Nephron progenitor cell (in vitro differentiated cells): ENCODE measurements at regions not wholly inside any gene's neighbourhood (a gene's known extent, or its start where the extent isn't known, plus 50 kb on each side); places are given as distances from the start of the nearest gene placed in this dataset.
"Not testable (repeated sequence)": the region's sequence is repeated elsewhere in the genome, so short reads cannot be mapped to it uniquely, and the experiment has no call there.

Experiments
- DNase-seq: peaks from one replicate; pipeline ENCODE4 v3.0.0; 2021
- H3K27ac Mint-ChIP-seq: 2 replicates; pipeline ENCODE4 v1.8.0; 2021; ENCODE audit warnings: mild to moderate bottlenecking, moderate library complexity, mixed read lengths
- H3K27me3 Mint-ChIP-seq: 2 replicates; pipeline ENCODE4 v1.8.0; 2021; ENCODE audit warnings: mild to moderate bottlenecking, low read depth, mixed read lengths; ENCODE audit not compliant: poor library complexity
- H3K36me3 Mint-ChIP-seq: 2 replicates; pipeline ENCODE4 v1.8.0; 2021; ENCODE audit warnings: low read depth, mixed read lengths
- H3K4me1 Mint-ChIP-seq: 2 replicates; pipeline ENCODE4 v1.8.0; 2021; ENCODE audit warnings: mixed read lengths
- H3K4me3 Mint-ChIP-seq: 2 replicates; pipeline ENCODE4 v1.8.0; 2021; ENCODE audit warnings: mild to moderate bottlenecking, moderate library complexity, mixed read lengths
- H3K9me3 Mint-ChIP-seq: 2 replicates; pipeline ENCODE4 v1.8.0; 2021; ENCODE audit warnings: mild to moderate bottlenecking, moderate library complexity, mixed read lengths
- TF ChIP-seq, protein P1 (sequence below): fragments of 200-600 bp; sonication (generic); IDR thresholded peaks from 2 replicates; pipeline ENCODE4 v1.5.0; 2021; ENCODE audit warnings: antibody characterized with exemption

DNA sequence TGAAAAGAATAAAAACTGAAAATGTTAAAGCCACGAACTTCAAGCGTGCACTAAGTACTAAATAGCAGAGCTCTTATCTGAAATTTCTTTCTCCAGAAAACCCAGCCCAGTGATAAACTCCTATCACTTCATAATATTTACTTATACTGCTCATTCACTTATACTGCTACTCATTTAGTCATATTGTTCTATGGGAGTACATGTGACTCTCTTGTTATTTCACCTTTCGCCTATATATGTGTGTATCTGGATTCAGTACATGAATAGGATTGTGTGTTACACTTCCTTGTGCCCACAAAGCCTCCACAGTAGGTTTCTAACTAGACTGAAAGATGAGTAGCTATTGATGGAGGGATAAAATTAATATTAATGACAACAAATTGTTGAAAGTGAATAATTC lies 526.8 kb upstream of the GRAMD2B start:
- no peak overlapping the region for H3K4me3 Mint-ChIP-seq
- no peaks in the 10 kb centered on the region for H3K27me3 Mint-ChIP-seq
- peaks cover 5% of the 10 kb centered on the region for H3K4me1 Mint-ChIP-seq
- H3K9me3 Mint-ChIP-seq: peaks cover 9% of the 10 kb centered on the region
- DNase-seq: no peak
- H3K27ac Mint-ChIP-seq: no peak overlapping the region
- TF ChIP-seq, protein P1, sequence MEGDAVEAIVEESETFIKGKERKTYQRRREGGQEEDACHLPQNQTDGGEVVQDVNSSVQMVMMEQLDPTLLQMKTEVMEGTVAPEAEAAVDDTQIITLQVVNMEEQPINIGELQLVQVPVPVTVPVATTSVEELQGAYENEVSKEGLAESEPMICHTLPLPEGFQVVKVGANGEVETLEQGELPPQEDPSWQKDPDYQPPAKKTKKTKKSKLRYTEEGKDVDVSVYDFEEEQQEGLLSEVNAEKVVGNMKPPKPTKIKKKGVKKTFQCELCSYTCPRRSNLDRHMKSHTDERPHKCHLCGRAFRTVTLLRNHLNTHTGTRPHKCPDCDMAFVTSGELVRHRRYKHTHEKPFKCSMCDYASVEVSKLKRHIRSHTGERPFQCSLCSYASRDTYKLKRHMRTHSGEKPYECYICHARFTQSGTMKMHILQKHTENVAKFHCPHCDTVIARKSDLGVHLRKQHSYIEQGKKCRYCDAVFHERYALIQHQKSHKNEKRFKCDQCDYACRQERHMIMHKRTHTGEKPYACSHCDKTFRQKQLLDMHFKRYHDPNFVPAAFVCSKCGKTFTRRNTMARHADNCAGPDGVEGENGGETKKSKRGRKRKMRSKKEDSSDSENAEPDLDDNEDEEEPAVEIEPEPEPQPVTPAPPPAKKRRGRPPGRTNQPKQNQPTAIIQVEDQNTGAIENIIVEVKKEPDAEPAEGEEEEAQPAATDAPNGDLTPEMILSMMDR: no peak
- no peaks in the 10 kb centered on the region for H3K36me3 Mint-ChIP-seq

DNA sequence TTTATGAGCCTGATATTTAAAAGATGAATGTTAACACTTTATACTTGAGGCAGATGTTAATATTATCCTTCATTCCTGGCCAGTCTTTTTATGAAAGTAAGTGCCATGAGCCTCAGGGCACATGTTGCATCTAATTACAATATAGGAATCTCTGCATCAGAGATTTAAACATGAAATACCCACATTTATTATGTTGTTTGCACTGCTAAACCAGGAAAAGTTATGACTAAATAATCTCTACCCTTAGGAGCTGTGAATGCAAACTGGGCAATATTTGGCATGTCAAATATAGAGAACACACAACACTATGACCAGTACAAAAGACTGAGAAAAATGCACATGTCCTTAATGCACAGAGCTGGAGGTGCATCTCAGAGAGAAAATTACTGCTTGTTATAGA lies 526.1 kb upstream of the GRAMD2B start:
- Mint-ChIP-seq H3K27me3 (no peaks in the 10 kb centered on the region), H3K4me1 (peaks cover 9% of the 10 kb centered on the region), H3K4me3 (no peak overlapping the region), H3K27ac (no peak overlapping the region), H3K9me3 (peaks cover 4% of the 10 kb centered on the region), H3K36me3 (no peaks in the 10 kb centered on the region)
- DNase-seq: no peak
- TF ChIP-seq, protein P1: no peak

DNA sequence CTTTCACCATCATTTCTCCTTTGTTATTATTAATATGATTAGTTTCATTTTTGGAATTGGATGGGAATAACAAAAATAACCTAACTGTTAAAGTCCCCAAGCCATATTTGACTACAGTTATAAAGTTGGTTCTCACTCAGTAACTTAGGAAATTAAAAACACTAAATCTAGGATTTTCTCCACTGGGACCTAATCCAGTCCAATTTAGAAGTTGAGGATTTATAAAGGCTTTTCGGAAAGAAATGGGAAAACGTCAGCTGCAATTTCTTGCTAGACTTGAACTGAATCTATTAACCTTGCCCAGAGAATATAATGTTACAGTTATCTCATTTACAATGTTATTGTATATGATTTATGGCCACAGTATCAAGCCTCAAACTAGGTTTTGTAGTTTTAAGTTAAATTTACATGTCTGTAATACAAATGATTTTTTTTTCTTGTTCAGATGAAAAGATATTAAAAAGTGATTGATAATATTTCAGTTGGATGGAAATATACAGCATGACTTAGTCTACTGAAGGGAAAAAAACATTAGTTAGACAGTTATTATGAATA lies 524.3 kb upstream of the GRAMD2B start:
- TF ChIP-seq, protein P1: no peak

DNA sequence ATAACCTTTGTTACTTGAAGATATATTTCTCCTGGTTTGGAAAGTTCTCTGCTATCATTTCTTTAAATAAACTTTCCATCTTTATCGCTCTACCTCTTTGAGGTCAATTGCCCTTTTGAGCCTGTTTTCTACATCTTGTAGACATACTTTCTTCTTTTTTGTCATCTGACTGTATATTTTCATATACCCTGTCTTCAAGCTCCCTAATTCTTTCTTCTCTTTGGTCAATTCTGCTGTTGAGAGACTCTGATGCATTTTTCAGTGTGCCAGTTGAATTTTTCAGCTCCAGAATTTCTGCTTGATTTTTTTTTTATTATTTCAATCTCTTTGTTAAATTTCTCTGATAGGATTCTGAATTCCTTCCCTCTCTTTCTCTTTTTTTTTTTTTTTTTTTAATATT lies 511.2 kb upstream of the GRAMD2B start:
- Mint-ChIP-seq H3K9me3 (peaks cover 90% of the 10 kb centered on the region), H3K4me1 (no peaks in the 10 kb centered on the region)

More for the DNA sequence above, 524.3 kb upstream of the GRAMD2B start:
- Mint-ChIP-seq H3K4me1 (peaks cover 10% of the 10 kb centered on the region), H3K4me3 (no peak overlapping the region), H3K27ac (no peak overlapping the region), H3K27me3 (no peaks in the 10 kb centered on the region), H3K36me3 (no peaks in the 10 kb centered on the region), H3K9me3 (no peaks in the 10 kb centered on the region)
- DNase-seq: no peak

DNA sequence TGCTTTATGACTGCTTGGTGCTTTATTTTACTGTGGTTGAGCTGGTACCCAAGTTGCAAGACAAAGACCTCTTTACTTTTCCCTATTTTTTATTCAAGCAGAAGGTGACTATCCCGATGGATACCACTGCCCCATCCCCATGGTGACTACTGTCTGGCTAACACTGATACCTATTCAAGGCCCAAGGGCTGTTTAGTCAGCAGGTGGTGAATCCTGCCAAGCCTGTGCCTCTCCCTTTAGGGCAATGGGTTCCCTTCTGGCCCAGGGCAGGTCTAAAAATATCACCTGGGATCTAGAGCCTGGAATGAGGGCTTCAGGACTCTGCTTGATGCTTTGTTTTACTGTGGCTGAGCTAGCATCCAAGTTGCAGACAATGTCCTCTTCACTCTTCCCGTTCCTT lies 510.0 kb upstream of the GRAMD2B start:
- TF ChIP-seq, protein P1: no peak
- Mint-ChIP-seq H3K27me3 (no peaks in the 10 kb centered on the region), H3K9me3 (peaks cover 90% of the 10 kb centered on the region), H3K4me3 (no peak overlapping the region), H3K4me1 (no peaks in the 10 kb centered on the region), H3K27ac (no peak overlapping the region), H3K36me3 (peaks cover 44% of the 10 kb centered on the region)
- no peak for DNase-seq

More for the DNA sequence above, 511.2 kb upstream of the GRAMD2B start:
- no peaks in the 10 kb centered on the region for H3K27me3 Mint-ChIP-seq
- no peak overlapping the region for H3K27ac Mint-ChIP-seq
- H3K4me3 Mint-ChIP-seq: no peak overlapping the region
- TF ChIP-seq, protein P1: no peak
- peaks cover 40% of the 10 kb centered on the region for H3K36me3 Mint-ChIP-seq
- DNase-seq: no peak

DNA sequence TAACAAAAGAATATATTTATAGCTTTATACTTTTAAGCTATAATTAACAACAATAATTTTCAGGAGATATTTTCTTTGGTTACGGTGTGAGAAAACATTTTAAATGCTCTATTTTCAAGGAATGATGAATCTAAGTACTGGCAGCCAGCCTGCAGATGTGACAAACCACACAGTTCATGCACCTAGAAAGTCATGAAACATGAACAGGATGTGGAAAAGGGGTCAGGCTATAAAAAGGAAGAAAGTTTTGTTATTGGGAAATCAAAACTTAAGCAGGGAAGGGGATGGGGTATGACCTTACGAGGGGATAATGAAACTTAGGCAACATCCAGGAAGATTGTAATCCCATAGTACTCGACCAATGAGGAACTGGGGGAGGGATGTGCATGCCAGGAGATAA lies 508.7 kb upstream of the GRAMD2B start:
- peaks cover 35% of the 10 kb centered on the region for H3K36me3 Mint-ChIP-seq
- no peak for DNase-seq
- no peaks in the 10 kb centered on the region for H3K27me3 Mint-ChIP-seq
- H3K4me1 Mint-ChIP-seq: no peaks in the 10 kb centered on the region
- TF ChIP-seq, protein P1: no peak
- H3K27ac Mint-ChIP-seq: no peak overlapping the region
- H3K4me3 Mint-ChIP-seq: no peak overlapping the region
- peaks cover 80% of the 10 kb centered on the region for H3K9me3 Mint-ChIP-seq

DNA sequence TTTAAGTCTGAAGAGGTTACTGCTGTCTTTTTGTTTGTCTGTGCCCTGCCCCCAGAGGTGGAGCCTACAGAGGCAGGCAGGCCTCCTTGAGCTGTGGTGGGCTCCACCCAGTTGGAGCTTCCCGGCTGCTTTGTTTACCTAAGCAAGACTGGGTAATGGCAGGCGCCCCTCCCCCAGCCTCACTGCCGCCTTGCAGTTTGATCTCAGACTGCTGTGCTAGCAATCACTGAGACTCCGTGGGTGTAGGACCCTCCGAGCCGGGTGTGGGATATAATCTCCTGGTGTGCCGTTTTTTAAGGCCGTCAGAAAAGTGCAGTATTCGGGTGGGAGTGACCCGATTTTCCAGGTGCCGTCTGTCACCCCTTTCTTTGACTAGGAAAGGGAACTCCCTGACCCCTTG lies 499.3 kb upstream of the GRAMD2B start:
- H3K27ac Mint-ChIP-seq, H3K27me3 Mint-ChIP-seq, H3K4me3 Mint-ChIP-seq, H3K4me1 Mint-ChIP-seq, DNase-seq: not testable (repeated sequence)
- peaks cover 14% of the 10 kb centered on the region for H3K36me3 Mint-ChIP-seq
- peaks cover 45% of the 10 kb centered on the region for H3K9me3 Mint-ChIP-seq
